ENCODE measurements at regions not wholly inside any gene's neighbourhood (a gene's known extent, or its start where the extent isn't known, plus 50 kb on each side); places are given as distances from the start of the nearest gene placed in this dataset.

DNA sequence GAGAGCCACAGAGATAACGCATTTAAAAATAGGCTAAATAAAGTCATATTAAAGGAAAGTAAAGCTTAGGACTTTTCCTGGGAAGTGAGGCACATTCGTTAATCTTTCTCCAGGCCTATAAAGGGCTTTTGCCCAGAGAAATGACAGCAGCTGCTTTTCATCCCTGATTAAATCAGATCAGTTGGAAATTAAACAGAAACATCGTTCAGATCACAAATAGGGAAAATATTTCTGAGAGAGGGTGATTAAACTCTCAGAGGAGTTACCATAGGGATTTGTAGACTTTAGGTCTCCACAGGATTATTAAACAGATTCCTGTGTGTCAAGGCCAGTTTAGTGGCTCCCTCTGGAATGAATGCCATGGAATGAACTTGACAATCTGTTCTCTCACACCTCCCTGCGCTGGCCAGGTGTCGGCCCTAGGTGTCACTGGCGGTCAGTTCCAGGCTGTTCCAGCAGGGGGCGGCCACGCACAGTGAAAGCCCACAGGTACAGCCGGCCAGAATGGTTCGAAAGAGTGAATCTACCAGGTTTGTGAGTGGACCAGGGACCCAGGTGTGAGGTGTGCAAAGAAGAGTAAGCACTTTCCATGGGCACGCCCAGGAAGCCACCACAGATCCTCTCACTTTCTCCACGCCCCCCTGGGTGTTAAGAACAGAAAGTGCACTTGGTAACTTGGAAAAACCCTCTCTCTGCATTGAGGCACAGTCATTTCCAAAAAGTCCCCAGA, 253.0 kb upstream of the RASGRP1 start:
- Histone ChIP-seq H3K4me3 (ENCODE audit: insufficient read length, low read depth) (no peak overlapping the region), H3K9me3 (ENCODE audit: insufficient read depth, low read length) (no peaks in the 10 kb centered on the region), H3K27me3 (ENCODE audit: insufficient read depth, insufficient read length) (no peaks in the 10 kb centered on the region), H3K4me1 (ENCODE audit: insufficient read depth, insufficient read length) (no peaks in the 10 kb centered on the region), H3K36me3 (ENCODE audit: insufficient read depth, insufficient read length, low read length) (no peaks in the 10 kb centered on the region), H3K9ac (ENCODE audit: insufficient read length, low read depth) (no peak overlapping the region)
- no peak for TF ChIP-seq YY1 (IDR thresholded peaks at IDR 0.05; ENCODE audit: insufficient read depth, insufficient read length)
- DNase-seq (ENCODE audit: low read depth, low spot score) = peak; percentile 28

DNA sequence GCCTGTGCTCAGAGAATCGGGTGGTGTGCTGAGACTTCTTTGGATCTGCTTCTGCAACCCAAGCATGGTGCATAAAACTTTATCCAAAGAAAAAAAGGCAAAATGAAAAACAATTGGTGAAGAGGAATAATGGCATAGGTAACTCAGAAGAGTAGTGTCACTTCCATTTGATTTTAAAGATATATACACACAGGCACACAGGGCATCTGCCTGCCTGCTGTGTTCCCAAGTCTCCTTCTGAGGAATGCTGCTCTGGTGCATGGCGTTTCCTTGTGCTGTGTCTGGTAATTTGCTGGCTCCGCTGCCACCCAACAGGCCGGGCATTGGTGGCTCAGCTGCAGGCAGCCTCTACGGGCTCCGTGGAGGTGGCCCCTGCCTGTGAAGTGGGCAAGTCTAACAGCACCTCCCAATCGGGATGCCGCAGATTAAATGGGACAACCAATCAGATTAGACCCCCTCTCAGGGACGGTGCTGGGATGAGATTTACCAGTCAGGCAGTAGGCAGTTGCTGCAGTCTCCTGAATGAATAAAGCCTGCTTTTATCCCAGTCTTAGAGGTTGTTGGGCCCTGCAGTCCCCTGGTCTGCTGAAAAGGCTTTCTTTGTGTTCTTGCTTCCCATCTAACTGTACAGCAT, 253.7 kb upstream of the RASGRP1 start:
- no peak overlapping the region for H3K4me3 ChIP-seq (ENCODE audit: insufficient read length, low read depth)
- no peak overlapping the region for H3K9ac ChIP-seq (ENCODE audit: insufficient read length, low read depth)
- H3K36me3 ChIP-seq (ENCODE audit: insufficient read depth, insufficient read length, low read length) = no peaks in the 10 kb centered on the region
- H3K9me3 ChIP-seq (ENCODE audit: insufficient read depth, low read length) = no peaks in the 10 kb centered on the region
- DNase-seq (ENCODE audit: low read depth, low spot score) = no peak
- H3K27me3 ChIP-seq (ENCODE audit: insufficient read depth, insufficient read length) = no peaks in the 10 kb centered on the region
- H3K4me1 ChIP-seq (ENCODE audit: insufficient read depth, insufficient read length) = no peaks in the 10 kb centered on the region
- TF ChIP-seq ZNF274 (IDR thresholded peaks at IDR 0.05; ENCODE audit: low read depth, low read length) (no peak), SUZ12 (IDR thresholded peaks at IDR 0.05; ENCODE audit: extremely low read depth, insufficient read depth, insufficient read length) (no peak), YY1 (IDR thresholded peaks at IDR 0.05; ENCODE audit: insufficient read depth, insufficient read length) (no peak)

DNA sequence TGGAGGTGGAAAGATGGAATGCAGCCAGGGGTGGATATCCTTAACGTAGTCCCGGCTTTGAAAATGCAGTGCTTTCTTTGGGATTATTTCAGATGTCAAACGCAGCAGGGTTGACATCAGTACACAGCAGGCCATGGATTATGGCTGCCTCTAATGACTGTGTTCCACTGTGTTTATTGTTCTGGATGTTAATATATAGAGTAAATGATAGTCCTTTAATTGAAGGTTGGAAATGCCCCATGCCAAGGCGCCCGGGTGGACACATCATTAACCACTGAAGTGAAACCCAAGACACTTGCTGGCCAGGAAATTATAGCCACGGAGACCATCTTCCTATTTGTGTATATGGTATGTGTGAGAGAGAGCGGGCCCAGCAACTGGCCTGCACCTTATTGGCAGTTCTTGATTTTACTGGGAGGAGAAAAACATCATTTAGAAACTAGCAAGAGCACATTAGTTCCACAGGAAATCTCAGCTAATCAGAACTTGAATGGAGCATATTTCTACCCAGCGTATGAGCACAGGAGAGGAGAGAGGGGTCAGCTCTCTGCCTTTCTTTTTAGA, 254.9 kb upstream of the RASGRP1 start:
- no peak overlapping the region for H3K4me3 ChIP-seq (ENCODE audit: insufficient read length, low read depth)
- no peak for DNase-seq (ENCODE audit: low read depth, low spot score)
- TF ChIP-seq SUZ12 (IDR thresholded peaks at IDR 0.05; ENCODE audit: extremely low read depth, insufficient read depth, insufficient read length) (no peak), ZNF274 (IDR thresholded peaks at IDR 0.05; ENCODE audit: low read depth, low read length) (no peak), YY1 (IDR thresholded peaks at IDR 0.05; ENCODE audit: insufficient read depth, insufficient read length) (no peak)
- H3K4me1 ChIP-seq (ENCODE audit: insufficient read depth, insufficient read length) = no peaks in the 10 kb centered on the region
- no peaks in the 10 kb centered on the region for H3K27me3 ChIP-seq (ENCODE audit: insufficient read depth, insufficient read length)
- H3K9ac ChIP-seq (ENCODE audit: insufficient read length, low read depth) = no peak overlapping the region
- H3K36me3 ChIP-seq (ENCODE audit: insufficient read depth, insufficient read length, low read length) = no peaks in the 10 kb centered on the region
- H3K9me3 ChIP-seq (ENCODE audit: insufficient read depth, low read length) = no peaks in the 10 kb centered on the region

DNA sequence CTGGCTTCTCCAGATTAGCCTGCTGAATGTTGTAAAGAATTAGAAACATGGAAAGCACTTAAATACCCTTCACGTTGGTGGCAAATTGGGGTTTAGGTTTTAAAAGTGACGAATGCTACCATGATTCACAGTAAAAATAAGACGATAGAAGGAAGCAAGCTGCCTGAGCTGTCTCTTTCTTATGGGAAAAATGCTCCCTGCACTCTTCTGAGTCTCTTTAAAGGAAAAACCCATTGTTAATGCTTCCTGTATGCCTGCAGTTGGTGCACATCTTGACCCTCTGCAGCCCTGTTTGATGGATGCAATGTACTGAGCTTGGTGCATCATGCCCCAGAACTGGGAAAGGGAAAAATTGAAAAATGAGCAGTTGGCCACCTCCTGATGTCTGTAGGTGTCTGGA, 258.6 kb upstream of the RASGRP1 start:
- Histone ChIP-seq H3K4me1 (ENCODE audit: insufficient read depth, insufficient read length) (no peaks in the 10 kb centered on the region), H3K4me3 (ENCODE audit: insufficient read length, low read depth) (no peak overlapping the region), H3K9ac (ENCODE audit: insufficient read length, low read depth) (no peak overlapping the region), H3K36me3 (ENCODE audit: insufficient read depth, insufficient read length, low read length) (no peaks in the 10 kb centered on the region), H3K27me3 (ENCODE audit: insufficient read depth, insufficient read length) (no peaks in the 10 kb centered on the region), H3K9me3 (ENCODE audit: insufficient read depth, low read length) (no peaks in the 10 kb centered on the region)
- TF ChIP-seq SUZ12 (IDR thresholded peaks at IDR 0.05; ENCODE audit: extremely low read depth, insufficient read depth, insufficient read length) (no peak), YY1 (IDR thresholded peaks at IDR 0.05; ENCODE audit: insufficient read depth, insufficient read length) (no peak)
- no peak for DNase-seq (ENCODE audit: low read depth, low spot score)

DNA sequence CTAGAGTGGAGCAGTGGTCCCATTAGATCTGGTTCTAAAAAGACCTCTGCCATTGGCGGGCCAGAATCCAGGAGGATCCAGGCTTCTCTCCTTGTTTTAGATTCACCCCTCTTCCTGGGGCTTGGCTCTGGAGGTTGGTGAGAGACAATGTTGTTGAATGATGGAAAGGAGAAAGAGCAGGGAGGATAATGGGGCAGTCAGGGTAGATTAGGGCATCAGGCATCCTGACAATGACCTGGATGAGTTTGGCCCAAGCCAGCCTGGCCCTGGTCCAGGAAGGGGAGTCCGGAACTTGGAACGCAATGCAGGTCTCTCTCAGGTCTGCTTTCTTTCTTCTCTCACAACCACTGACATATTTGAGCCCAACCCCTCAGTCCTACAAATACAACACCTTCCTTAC, 260.1 kb upstream of the RASGRP1 start:
- no peak for DNase-seq (ENCODE audit: low read depth, low spot score)
- Histone ChIP-seq H3K9ac (ENCODE audit: insufficient read length, low read depth) (no peak overlapping the region), H3K4me1 (ENCODE audit: insufficient read depth, insufficient read length) (no peaks in the 10 kb centered on the region), H3K27me3 (ENCODE audit: insufficient read depth, insufficient read length) (no peaks in the 10 kb centered on the region), H3K36me3 (ENCODE audit: insufficient read depth, insufficient read length, low read length) (no peaks in the 10 kb centered on the region), H3K9me3 (ENCODE audit: insufficient read depth, low read length) (no peaks in the 10 kb centered on the region), H3K4me3 (ENCODE audit: insufficient read length, low read depth) (no peak overlapping the region)
- TF ChIP-seq ZNF274 (IDR thresholded peaks at IDR 0.05; ENCODE audit: low read depth, low read length) = no peak

DNA sequence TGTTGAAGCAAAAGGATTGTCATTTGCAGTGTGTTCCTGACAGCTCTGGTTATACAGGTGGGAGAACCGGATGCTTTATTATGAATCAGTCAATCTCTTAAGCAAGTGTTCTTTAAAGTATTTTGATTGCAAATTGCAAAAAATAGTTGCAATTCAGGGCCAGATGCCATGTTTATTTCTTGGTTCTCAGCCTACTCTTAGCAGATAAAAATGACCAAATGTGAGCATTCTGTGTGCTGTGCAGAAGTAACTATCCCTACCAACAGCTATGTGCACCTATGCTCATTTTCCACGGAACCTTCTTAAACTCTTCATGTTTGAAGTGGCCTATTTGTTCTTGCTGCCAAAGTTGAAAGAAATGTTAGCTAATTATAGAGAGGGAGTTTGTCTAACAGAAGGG, 262.3 kb upstream of the RASGRP1 start:
- no peaks in the 10 kb centered on the region for H3K36me3 ChIP-seq (ENCODE audit: insufficient read depth, insufficient read length, low read length)
- H3K9me3 ChIP-seq (ENCODE audit: insufficient read depth, low read length) = no peaks in the 10 kb centered on the region
- H3K4me1 ChIP-seq (ENCODE audit: insufficient read depth, insufficient read length) = no peaks in the 10 kb centered on the region
- TF ChIP-seq ZNF274 (IDR thresholded peaks at IDR 0.05; ENCODE audit: low read depth, low read length) (no peak), YY1 (IDR thresholded peaks at IDR 0.05; ENCODE audit: insufficient read depth, insufficient read length) (no peak), SUZ12 (IDR thresholded peaks at IDR 0.05; ENCODE audit: extremely low read depth, insufficient read depth, insufficient read length) (no peak)
- H3K4me3 ChIP-seq (ENCODE audit: insufficient read length, low read depth) = no peak overlapping the region
- H3K27me3 ChIP-seq (ENCODE audit: insufficient read depth, insufficient read length) = no peaks in the 10 kb centered on the region
- H3K9ac ChIP-seq (ENCODE audit: insufficient read length, low read depth) = no peak overlapping the region
- no peak for DNase-seq (ENCODE audit: low read depth, low spot score)

DNA sequence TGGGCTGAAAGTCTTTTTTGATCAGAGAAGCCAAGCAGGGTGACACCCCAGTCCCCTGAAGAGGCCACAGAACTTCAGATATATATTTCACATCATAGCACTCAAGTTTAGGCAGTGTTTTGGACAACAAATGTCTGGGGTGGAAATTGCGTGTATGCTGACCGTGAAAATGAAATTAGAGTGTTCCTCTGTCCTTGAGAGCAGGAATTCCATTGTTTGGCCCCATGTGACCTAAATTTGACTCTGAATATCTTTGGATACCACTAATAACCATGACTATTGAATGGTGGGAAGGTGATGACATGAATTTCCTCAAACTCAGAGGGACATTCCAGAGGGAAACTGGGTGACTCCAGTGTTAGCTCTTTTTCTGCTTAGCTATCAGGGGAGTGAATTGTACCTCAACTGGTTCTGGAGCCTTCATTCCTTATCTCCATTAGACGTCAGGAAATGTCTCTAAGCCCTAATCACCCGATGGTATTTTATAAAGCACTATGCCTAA, 263.5 kb upstream of the RASGRP1 start:
- no peak overlapping the region for H3K4me3 ChIP-seq (ENCODE audit: insufficient read length, low read depth)
- no peaks in the 10 kb centered on the region for H3K27me3 ChIP-seq (ENCODE audit: insufficient read depth, insufficient read length)
- DNase-seq (ENCODE audit: low read depth, low spot score) = no peak
- TF ChIP-seq ZNF274 (IDR thresholded peaks at IDR 0.05; ENCODE audit: low read depth, low read length) = no peak
- TF ChIP-seq SUZ12 (IDR thresholded peaks at IDR 0.05; ENCODE audit: extremely low read depth, insufficient read depth, insufficient read length) = no peak
- TF ChIP-seq YY1 (IDR thresholded peaks at IDR 0.05; ENCODE audit: insufficient read depth, insufficient read length) = no peak
- no peaks in the 10 kb centered on the region for H3K4me1 ChIP-seq (ENCODE audit: insufficient read depth, insufficient read length)
- no peak overlapping the region for H3K9ac ChIP-seq (ENCODE audit: insufficient read length, low read depth)
- H3K36me3 ChIP-seq (ENCODE audit: insufficient read depth, insufficient read length, low read length) = no peaks in the 10 kb centered on the region
- no peaks in the 10 kb centered on the region for H3K9me3 ChIP-seq (ENCODE audit: insufficient read depth, low read length)
